ENCODE measurements at regions not wholly inside any gene's neighbourhood (a gene's known extent, or its start where the extent isn't known, plus 50 kb on each side); places are given as distances from the start of the nearest gene placed in this dataset.

DNA sequence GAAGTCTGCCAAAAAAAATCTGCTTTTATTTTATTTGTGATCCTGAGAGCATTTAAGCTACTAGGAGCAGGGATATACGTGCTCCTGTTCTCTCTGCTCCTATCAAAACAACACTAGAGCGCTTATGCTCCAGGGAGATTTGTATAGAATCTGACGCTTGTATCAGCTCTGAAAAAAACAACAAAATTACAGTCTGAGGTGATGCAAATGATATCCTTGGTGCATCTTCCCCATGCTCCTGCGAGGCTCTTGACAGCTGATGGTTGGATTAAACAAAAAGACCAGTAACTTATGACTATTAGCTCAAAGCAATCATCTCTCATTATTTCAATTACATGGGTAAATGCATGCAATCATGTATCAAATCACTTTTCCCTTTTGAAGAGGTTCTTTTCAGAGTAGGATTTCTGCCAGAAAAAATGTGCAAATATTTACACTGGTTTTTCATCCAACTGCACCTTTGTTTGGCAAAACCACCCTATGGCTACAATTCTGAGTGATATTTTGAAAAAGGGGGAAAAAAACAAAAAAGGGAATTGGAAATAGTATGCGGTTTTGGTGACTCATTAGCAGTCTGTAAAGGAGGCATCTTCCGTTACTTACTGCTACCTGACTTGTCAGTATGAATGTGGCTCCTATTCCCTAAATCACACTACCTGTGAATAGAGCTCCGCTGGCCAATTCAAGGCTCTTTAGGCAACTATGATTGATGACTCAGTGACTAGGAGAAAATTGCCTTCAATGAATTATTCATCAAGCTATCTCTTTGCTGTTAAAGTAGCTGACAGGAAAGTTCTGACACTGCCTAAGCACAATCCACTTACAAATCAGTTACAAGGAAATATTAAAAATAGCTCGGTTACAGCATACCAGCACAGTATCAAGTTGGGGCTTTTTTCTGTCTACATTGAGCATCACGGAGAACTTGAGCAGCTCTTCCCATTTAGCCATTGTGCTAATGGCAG lies 450.0 kb downstream of the FOXG1 start:
- DNase-seq (ENCODE audit: low spot score) = no peak

GRCh38 chr14:29217813-29218450 lies 451.3 kb downstream of the FOXG1 start:
- no peak for DNase-seq (ENCODE audit: low spot score)

GRCh38 chr14:29220072-29220471 lies 453.5 kb downstream of the FOXG1 start:
- no peak for DNase-seq (ENCODE audit: low spot score)

DNA sequence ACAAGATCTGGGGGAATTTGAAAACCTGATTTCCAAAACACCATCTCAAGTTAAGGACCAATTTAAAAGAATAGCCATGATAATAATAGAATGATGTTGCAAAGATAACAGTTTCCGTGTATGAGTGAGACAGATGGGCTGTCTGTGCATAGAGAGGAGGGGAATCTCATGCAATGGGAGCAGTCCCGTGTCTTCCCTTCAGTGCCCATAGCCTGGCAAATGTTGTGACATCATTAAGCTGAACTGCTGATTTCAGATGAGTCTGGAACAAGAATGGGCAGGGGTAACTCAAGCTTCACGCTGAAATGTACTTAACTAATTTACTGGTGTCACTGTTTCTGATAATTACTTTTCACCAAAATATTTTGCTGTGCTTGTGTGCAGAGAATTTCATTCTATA lies 454.0 kb downstream of the FOXG1 start:
- DNase-seq (ENCODE audit: low spot score) = no peak

DNA sequence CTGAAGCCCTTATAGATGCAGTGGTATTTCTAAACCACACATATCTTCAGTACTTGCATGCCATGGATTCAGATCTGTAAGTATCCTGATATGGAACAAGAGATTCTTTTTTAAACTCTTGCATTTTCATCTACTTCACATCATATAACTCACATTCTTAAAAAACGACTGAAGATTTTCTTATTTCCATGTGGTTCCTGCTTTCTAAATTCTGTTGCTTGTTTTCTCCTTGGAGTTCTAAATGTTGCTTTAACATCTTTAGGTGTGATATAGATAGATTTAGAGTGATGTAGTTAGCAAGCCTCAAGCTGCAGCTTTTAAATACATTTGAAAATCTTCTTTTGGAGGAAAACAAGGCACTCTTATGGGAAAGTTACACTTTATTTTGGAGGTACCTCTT lies 455.4 kb downstream of the FOXG1 start:
- DNase-seq (ENCODE audit: low spot score) = no peak

DNA sequence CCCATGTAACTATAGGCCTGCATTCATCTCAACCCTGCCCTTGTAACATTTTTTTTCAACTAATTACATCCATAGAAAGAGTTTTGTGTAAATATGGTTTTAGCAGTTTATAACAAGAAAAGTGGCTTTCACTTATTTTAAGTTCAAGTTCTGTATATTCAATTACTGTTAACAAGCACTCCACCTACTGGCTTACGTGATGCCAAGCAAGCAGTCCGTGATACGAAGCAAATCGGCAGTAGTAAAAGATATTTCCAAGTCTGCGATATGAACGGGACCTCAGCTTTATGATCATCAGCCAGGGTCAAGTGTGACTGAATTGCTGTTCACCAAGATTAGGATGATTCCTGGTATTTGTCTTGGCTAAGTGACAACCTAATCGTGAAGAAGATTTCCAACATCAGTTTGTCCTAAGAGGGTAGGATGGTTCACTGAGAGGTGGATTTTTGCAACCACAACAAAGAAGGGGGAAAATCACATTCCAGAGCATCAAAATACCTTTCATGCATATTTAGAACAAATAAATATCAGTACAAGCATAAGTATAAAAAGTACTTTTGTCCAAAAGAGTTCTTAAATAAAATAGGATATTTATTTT lies 456.2 kb downstream of the FOXG1 start:
- peak; percentile 13 for DNase-seq (ENCODE audit: low spot score)

DNA sequence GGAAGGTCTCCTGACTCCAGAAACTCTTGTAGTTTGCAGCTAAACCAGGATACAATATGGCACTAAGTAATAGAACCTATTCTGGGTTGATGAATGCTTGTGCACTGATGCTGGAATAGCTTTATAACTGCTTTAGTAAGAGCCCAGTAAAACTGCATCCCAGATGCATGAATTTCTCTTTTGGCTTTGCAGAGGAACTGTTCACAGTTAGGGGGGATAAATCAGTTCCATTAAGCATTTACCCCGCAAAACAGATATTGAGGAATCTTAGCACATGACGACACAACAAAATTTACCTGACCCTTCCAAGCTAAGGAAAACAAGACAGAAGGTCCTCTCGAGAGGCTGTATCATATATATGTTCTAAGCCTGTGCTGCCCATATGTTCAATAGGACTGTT lies 457.4 kb downstream of the FOXG1 start:
- DNase-seq (ENCODE audit: low spot score) = no peak

- DNase-seq (ENCODE audit: low spot score) = no peak
Observed at GRCh38 chr14:29227631-29228030, 461.0 kb downstream of the FOXG1 start.

GRCh38 chr14:29232153-29232552 lies 465.6 kb downstream of the FOXG1 start:
- no peak for DNase-seq (ENCODE audit: low spot score)

DNA sequence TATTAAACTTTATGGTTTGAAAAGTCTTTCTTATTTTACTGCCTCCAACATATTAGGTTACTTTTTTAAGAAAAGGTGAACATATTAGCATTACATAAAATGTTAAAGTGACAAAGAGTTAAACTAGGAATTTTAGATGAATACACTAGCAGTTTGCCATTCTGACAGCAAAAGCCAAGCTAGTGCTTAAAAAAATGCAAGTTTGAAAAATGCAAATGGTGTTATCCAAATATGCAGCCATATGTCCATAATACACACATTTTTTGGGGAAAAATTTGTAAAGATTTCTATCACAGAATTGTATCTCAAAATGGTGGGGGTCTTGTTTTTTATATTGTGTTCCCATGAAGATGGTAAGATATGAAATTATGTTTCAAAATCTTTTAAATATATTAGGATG lies 466.1 kb downstream of the FOXG1 start:
- no peak for DNase-seq (ENCODE audit: low spot score)

GRCh38 chr14:29233188-29233587 lies 466.6 kb downstream of the FOXG1 start:
- no peak for DNase-seq (ENCODE audit: low spot score)

- DNase-seq (ENCODE audit: low spot score) = no peak
Observed at GRCh38 chr14:29235991-29236390, 469.4 kb downstream of the FOXG1 start.

DNA sequence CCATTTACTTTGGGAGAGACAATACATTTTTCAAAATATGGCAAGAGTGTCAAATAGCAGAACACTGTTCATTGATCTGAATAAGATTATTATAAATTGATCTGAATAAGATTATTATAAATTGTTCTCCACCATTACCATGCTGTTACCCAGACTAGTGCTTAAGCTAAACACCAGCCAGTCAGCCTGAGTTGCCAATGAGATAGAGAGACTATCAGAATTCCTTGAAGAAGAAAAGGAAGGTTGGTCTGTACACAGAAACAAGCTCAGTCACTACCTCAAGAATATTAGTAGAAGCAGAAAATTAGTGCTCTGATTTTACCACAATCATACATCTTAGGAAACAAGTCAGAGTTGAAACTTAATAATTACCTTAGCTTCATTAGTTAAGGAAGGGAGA lies 469.8 kb downstream of the FOXG1 start:
- DNase-seq (ENCODE audit: low spot score) = no peak

GRCh38 chr14:29236848-29237247 lies 470.3 kb downstream of the FOXG1 start:
- DNase-seq (ENCODE audit: low spot score) = no peak

DNA sequence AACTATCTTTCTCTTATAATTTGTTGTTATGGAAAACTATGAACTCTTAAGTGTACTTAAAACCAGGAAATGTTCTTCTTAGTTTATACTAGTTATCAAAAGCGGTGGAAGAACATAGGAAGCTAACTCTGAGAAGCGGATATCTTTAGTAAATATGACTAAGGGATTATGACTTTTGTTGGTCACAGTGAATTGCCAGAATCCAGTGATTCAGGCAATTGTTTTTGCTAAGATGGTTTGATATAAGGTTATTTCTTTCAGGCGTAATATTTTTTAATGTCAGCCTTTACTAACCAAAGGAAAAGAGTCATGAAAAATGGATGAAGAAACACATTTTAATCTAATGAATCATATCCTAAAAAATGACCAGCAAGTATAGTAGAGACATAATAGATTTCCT lies 473.5 kb downstream of the FOXG1 start:
- no peak for DNase-seq (ENCODE audit: low spot score)

DNA sequence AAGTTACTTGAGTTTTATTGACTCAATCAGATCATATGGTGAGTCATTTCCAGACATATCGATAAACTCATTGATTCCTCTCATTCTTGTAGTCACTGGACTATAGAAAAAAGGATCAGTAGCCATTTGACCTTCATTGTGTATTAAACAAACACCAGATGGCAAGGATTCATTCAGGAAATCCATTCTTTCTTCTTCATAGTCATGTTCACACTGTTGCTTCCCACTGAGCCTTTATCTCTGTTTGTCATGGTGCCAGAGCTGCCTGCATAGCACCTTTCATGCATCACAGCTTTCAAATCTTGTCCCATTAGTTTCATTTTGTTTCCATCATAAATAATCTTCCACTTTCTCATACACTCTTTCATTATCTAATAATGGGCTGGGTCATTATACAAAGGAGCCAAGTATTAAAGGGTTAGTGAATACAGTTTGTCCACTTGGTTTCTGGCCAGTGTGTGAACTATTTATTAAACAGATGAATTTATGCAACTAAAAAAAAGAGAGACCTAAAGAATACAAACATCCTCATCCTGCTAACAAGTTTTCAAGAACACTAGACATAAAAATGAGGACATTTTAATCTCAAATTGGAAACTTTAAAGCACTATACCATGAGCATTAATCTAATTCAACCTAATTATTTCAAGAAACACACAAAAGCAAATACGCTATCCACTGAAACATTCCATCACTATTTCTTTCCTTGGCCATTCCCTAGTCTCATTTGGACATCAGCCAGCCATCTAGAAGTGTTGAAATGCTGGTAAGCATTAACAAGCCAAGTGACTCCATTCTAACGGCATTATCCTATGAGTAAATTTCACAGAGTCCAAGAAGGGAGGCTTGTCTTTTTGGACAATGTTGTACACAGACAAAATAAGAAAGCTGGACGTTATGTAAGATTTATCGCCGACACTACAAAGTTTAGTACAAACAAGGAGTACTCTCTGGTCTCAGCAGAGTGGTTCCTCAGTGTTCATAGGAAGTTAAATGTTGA lies 476.5 kb downstream of the FOXG1 start:
- no peak for DNase-seq (ENCODE audit: low spot score)

DNA sequence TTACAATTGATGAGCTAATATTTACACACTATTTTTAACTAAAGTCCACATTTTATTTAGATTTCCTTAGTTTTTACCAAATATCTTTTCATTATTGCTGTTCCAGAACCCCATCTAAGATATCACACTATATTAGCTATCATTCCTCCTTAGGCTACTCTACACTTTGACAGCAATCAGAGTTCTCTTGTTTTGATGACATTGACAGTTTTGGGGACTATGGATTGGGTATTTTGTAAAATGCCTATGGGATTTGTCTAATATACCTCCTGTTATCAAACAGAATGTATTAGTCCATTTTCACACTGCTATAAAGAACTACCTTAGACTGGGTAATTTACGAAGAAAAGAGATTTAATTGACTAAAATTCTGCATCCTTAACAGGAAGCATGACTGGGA lies 489.1 kb downstream of the FOXG1 start:
- DNase-seq (ENCODE audit: low spot score) = no peak

- no peak for DNase-seq (ENCODE audit: low spot score)
Observed at GRCh38 chr14:29262979-29263378, 496.4 kb downstream of the FOXG1 start.

GRCh38 chr14:29264865-29265264 lies 498.3 kb downstream of the FOXG1 start:
- no peak for DNase-seq (ENCODE audit: low spot score)

GRCh38 chr14:29265852-29266251 lies 499.3 kb downstream of the FOXG1 start:
- no peak for DNase-seq (ENCODE audit: low spot score)

- no peak for DNase-seq (ENCODE audit: low spot score)
Observed at GRCh38 chr14:29271669-29272068, 505.1 kb downstream of the FOXG1 start.
